ENCODE measurements at regions not wholly inside any gene's neighbourhood (a gene's known extent, or its start where the extent isn't known, plus 50 kb on each side); places are given as distances from the start of the nearest gene placed in this dataset.

DNA sequence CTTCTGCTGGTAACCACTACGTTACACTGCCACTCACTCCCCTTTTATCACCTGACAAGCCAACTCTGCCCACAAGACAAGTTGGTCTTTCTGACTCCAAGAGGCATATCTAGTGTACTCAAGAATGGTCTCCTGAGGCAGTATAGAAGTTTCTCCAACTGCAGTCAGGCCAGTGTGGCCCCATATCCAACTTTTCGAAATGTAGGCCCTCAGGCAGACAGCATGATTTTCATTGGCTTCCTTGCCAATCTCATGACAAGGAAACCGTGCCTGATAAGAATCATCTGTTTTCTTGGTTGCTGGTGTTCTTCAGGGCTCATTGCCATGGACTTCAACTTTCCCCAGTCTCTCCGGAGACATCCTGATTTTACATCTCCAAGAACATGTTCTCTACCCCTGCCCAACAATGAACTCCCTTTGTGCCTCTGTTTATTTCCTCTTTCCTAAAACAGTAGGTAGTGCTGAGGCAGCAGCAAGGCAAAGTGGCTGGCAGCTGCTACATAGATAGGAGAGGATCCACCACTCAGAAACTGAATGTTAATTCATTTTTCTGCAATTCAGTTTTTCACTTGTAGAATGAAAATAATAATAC, 62.6 kb upstream of the SEMA6A start:
- intact Hi-C loops (cut with DNase I), result no loop called here
- no peaks in the 10 kb centered on the region for H3K36me3 ChIP-seq
- DNase-seq (no peak), ATAC-seq (no peak)
- no peak overlapping the region for H3K4me3 ChIP-seq
- H3K9me3 ChIP-seq, result no peaks in the 10 kb centered on the region
- H3K4me1 ChIP-seq, result no peaks in the 10 kb centered on the region
- TF ChIP-seq, protein P1, sequence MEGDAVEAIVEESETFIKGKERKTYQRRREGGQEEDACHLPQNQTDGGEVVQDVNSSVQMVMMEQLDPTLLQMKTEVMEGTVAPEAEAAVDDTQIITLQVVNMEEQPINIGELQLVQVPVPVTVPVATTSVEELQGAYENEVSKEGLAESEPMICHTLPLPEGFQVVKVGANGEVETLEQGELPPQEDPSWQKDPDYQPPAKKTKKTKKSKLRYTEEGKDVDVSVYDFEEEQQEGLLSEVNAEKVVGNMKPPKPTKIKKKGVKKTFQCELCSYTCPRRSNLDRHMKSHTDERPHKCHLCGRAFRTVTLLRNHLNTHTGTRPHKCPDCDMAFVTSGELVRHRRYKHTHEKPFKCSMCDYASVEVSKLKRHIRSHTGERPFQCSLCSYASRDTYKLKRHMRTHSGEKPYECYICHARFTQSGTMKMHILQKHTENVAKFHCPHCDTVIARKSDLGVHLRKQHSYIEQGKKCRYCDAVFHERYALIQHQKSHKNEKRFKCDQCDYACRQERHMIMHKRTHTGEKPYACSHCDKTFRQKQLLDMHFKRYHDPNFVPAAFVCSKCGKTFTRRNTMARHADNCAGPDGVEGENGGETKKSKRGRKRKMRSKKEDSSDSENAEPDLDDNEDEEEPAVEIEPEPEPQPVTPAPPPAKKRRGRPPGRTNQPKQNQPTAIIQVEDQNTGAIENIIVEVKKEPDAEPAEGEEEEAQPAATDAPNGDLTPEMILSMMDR (IDR thresholded peaks at IDR 0.05), result no peak
- no peaks in the 10 kb centered on the region for H3K27me3 ChIP-seq
- no peak overlapping the region for H3K27ac ChIP-seq

DNA sequence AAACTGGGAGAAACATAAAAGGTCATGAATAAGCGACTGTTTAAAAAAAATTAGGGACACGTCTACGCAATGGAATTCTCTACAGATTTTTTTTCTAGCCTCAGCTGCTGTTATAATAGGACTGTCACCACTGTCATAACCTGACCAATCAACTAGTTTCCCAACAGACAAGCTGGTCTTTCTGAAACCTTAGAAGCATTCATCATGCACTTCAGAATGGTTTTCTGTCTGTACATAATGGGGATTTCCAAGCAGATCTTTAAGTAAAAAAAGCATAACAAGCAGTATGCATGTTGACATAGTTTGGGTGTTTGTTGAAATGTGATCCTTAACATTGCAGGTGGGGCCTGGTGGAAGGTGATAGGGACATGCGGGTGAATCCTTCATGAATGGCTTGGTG, 58.3 kb upstream of the SEMA6A start:
- DNase-seq (no peak), ATAC-seq (no peak)
- Histone ChIP-seq H3K4me1 (no peaks in the 10 kb centered on the region), H3K27me3 (no peaks in the 10 kb centered on the region), H3K27ac (no peak overlapping the region), H3K36me3 (no peaks in the 10 kb centered on the region), H3K4me3 (no peak overlapping the region), H3K9me3 (no peaks in the 10 kb centered on the region)
- TF ChIP-seq, protein P1 (IDR thresholded peaks at IDR 0.05), result no peak
- intact Hi-C loops (cut with DNase I), result no loop called here

DNA sequence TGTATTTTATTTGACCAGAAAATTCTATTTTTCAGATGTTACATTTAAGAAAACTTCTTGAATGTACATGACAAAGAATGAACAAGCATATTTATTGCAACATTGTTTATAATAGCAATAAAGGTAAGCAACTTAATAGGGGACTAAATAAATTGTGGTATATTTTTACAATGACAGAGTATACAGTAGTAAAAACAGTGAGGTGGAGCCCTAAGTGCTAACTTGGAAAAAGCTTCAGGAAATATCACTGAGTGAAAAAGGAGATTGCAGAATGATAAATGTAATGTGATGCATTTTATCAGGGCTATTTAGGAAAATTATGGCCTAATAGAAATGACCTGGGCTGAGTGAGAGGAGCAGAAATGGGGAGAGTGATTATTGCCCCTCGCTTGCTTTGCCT, 56.5 kb upstream of the SEMA6A start:
- ATAC-seq (no peak), DNase-seq (no peak)
- no peaks in the 10 kb centered on the region for H3K4me1 ChIP-seq
- no peaks in the 10 kb centered on the region for H3K9me3 ChIP-seq
- no peak overlapping the region for H3K27ac ChIP-seq
- TF ChIP-seq, protein P1 (IDR thresholded peaks at IDR 0.05), result no peak
- H3K36me3 ChIP-seq, result no peaks in the 10 kb centered on the region
- H3K4me3 ChIP-seq, result no peak overlapping the region
- intact Hi-C loops (cut with DNase I), result no loop called here
- H3K27me3 ChIP-seq, result no peaks in the 10 kb centered on the region

DNA sequence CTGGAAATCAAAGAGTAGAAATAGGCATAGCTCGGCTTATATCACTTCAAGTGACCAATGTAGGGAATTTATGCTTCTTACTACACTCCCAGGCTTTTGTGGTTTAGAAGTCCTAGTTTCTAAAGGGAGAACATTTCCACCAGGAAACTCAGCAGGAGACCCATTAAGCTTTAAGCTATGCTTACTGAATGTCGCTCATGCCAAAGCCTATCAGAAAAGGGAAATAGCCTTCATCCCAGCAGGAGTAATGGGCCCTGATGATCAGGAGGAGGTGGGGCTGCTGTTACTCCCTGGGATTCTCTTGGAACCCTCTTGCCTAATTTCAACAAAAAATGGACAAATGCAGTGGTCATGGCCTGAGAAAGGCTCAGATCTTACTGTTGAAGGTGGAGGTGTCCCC, 54.5 kb upstream of the SEMA6A start:
- no peaks in the 10 kb centered on the region for H3K36me3 ChIP-seq
- DNase-seq (no peak), ATAC-seq (no peak)
- intact Hi-C loops (cut with DNase I), result no loop called here
- H3K9me3 ChIP-seq, result no peaks in the 10 kb centered on the region
- H3K27me3 ChIP-seq, result no peaks in the 10 kb centered on the region
- no peak overlapping the region for H3K4me3 ChIP-seq
- no peaks in the 10 kb centered on the region for H3K4me1 ChIP-seq
- H3K27ac ChIP-seq, result no peak overlapping the region
- TF ChIP-seq, protein P1 (IDR thresholded peaks at IDR 0.05), result no peak

DNA sequence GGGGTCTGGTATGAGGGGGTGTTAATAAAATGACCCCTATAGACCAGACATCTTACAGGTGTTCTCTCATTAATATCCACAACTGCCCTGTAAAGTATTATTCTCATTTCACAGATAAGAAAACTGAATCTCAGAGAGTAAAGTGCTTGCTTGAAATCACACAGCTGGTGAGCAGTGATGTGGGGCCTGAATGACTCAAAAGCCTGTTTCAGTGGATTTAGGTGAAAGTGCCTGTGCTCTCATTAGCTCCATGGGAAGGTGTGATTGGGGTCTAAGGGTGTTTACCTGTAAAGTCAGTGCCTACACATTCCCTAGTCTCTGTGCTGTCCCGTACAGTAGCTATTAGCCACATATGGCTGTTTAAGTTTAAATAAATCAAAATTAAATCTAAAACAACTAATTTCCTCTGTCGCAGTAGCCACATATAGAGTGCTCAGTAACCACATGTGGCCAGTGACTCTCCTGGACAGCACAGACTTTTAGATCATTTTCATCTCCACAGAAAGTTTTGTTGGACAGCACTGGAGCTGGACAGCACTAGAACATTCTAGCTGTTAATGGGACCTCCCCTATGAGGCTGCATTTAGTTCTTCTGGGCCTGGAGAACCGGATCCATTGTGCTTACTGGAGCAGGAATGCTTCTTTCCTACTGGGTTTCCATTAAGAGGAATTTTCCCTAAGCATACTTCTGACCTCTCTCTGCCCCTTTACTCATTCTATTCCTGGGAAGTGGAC, 52.5 kb upstream of the SEMA6A start:
- DNase-seq, result no peak
- Histone ChIP-seq H3K27ac (no peak overlapping the region), H3K4me3 (no peak overlapping the region), H3K27me3 (no peaks in the 10 kb centered on the region), H3K9me3 (no peaks in the 10 kb centered on the region), H3K36me3 (no peaks in the 10 kb centered on the region), H3K4me1 (no peaks in the 10 kb centered on the region)
- no peak for ATAC-seq
- TF ChIP-seq, protein P1 (IDR thresholded peaks at IDR 0.05), result no peak
- intact Hi-C loops (cut with DNase I), result no loop called here
